Right lobe of liver (tissue), 6 donors: ENCODE measurements at regions not wholly inside any gene's neighbourhood (a gene's known extent, or its start where the extent isn't known, plus 50 kb on each side); places are given as distances from the start of the nearest gene placed in this dataset.

ENCODE experiments used
- ATAC-seq, 4 donors: fragments of 200-7000 bp; cut with Tn5 transposase; one replicate each; pipeline ENCODE4 v1.9.1; 2020; ENCODE audit warnings: mild to moderate bottlenecking in 4 of 4, moderate library complexity in 4 of 4
- DNase-seq, 3 donors: peaks; one replicate each; pipeline ENCODE4 v3.0.0-alpha.2; 2020
- H3K27ac ChIP-seq, 3 donors: fragments of 200-600 bp; one replicate each; pipeline ENCODE4 v1.8.0; 2022
- H3K27me3 ChIP-seq, 2 donors: fragments of 200-600 bp; one replicate each; pipeline ENCODE4 v1.8.0; 2022
- H3K36me3 ChIP-seq, 4 donors: fragments of 200-600 bp; sonication (generic) in 1 of 4; one replicate each; pipeline versions ENCODE4 v1.5.1 to v1.8.0; 2017 to 2022; ENCODE audit warnings: control low read depth in 1 of 4
- H3K4me1 ChIP-seq, 4 donors: fragments of 200-600 bp; sonication (generic) in 1 of 4; one replicate each; pipeline versions ENCODE4 v1.5.1 to v1.8.0; 2017 to 2022; ENCODE audit warnings: control low read depth in 1 of 4
- H3K4me3 ChIP-seq, 3 donors: fragments of 200-600 bp; one replicate each; pipeline ENCODE4 v1.8.0; 2022
- H3K9me3 ChIP-seq, 4 donors: fragments of 200-600 bp; sonication (generic) in 1 of 4; one replicate each; pipeline versions ENCODE4 v1.5.1 to v1.8.0; 2017 to 2022; ENCODE audit warnings: control low read depth in 1 of 4
- POLR2A ChIP-seq: fragments of 450-650 bp; IDR thresholded peaks from one replicate; pipeline ENCODE4 v1.6.1; 2017; ENCODE audit warnings: antibody characterized with exemption, mild to moderate bottlenecking
- WGBS: methylation state at CpG from one replicate; pipeline ENCODE4 v1.1.6; 2018; ENCODE audit warnings: low coverage, low lambda C conversion rate; ENCODE audit not compliant: insufficient coverage; ENCODE audit errors: missing lambda C conversion rate; 5-methylcytosine and 5-hydroxymethylcytosine counted together
- intact Hi-C, 2 donors: fragments of 100-400 bp; cut with DNase I; formaldehyde crosslinking; loops; one replicate each; pipeline versions ENCODE4 v1.11.2 to v1.14.1; 2022
- TF ChIP-seq, protein P1 (sequence below), 4 donors: fragments of 200-600 bp in 3 of 4; fragments of 450-650 bp in 1 of 4; IDR thresholded peaks; one replicate each; pipeline versions ENCODE4 v1.5.1 to v1.8.0; 2016 to 2022; ENCODE audit warnings: antibody characterized with exemption in 4 of 4, mild to moderate bottlenecking in 2 of 4
- donor health status: DM: no; HTN: yes; CAD: no.
- donor health status: DM: no; HTN: no; CAD: no.
- donor health status: DM: no; HTN: no; CAD: no.
- donor health status: DM: no; HTN: yes; CAD: no.
- donor health status: DM: no; HTN: yes; CAD: no.

DNA sequence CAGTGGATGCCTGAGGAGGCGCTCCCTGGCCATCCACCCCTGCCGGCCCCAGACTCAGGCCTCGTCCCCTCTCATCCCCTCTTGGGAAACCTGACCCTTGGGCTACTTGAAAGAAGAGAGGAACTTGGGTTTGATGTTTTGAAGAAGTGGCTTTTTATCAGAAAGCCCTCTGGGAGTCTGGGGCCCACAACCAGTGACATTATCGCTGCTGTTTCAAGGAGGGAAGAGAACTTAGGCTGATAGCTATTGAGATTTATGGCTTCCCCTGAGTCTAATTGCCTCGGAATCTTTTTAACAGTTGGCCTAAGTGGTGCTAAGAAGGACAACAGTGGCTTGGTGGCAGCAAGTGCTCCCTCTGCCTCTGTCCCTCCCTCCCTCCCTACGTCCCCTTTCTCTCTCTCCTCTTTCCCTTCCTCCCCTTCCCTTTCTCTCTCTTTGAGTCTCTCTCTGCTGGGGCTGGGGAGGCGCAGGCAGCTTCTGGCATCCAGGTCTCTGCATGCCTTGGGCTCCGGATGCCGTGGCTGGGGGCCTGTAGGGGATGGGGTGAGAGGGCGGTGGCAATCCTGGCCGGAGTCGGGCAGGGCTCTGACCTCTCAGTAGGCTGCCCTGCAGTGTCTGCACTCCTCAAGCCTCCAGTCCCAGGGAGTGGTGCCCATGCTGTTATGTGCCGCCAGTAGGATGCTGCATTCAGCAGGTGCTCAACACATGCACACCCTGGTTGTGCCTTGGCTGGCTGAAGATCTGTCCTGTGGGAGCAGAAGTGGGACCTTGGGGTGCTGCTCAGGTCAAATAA lies 49.6 kb upstream of the RXRA start:
- 55% methylated on average over 10 of the region's 13 CpGs for WGBS
- Histone ChIP-seq H3K4me1 (peaks cover 0 to 15% (median 6%) of the 10 kb centered on the region in 4 donors), H3K9me3 (no peaks in the 10 kb centered on the region), H3K4me3 (no peak overlapping the region), H3K36me3 (no peaks in the 10 kb centered on the region), H3K27ac (no peak overlapping the region), H3K27me3 (no peaks in the 10 kb centered on the region)
- intact Hi-C loops, result no loop called here
- DNase-seq (no peak), ATAC-seq (no peak)
- TF ChIP-seq, protein P1, sequence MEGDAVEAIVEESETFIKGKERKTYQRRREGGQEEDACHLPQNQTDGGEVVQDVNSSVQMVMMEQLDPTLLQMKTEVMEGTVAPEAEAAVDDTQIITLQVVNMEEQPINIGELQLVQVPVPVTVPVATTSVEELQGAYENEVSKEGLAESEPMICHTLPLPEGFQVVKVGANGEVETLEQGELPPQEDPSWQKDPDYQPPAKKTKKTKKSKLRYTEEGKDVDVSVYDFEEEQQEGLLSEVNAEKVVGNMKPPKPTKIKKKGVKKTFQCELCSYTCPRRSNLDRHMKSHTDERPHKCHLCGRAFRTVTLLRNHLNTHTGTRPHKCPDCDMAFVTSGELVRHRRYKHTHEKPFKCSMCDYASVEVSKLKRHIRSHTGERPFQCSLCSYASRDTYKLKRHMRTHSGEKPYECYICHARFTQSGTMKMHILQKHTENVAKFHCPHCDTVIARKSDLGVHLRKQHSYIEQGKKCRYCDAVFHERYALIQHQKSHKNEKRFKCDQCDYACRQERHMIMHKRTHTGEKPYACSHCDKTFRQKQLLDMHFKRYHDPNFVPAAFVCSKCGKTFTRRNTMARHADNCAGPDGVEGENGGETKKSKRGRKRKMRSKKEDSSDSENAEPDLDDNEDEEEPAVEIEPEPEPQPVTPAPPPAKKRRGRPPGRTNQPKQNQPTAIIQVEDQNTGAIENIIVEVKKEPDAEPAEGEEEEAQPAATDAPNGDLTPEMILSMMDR (IDR thresholded peaks at IDR 0.05), result no peak
- no peak for TF ChIP-seq POLR2A
